Upper lobe of left lung (tissue), 6 donors: ENCODE measurements at regions not wholly inside any gene's neighbourhood (a gene's known extent, or its start where the extent isn't known, plus 50 kb on each side); places are given as distances from the start of the nearest gene placed in this dataset.

Experiments used
- ATAC-seq, 2 donors: fragments of 200-7000 bp; cut with Tn5 transposase; one replicate each; pipeline ENCODE4 v1.9.1; 2022; ENCODE audit warnings: mild to moderate bottlenecking in 2 of 2, moderate library complexity in 2 of 2; ENCODE audit not compliant: low FRiP score in 2 of 2
- DNase-seq, 2 donors: peaks; one replicate each; pipeline ENCODE4 v3.0.0-alpha.2; 2019 to 2020
- H3K27ac ChIP-seq, 4 donors: fragments of 200-600 bp; sonication (generic); one replicate each; pipeline ENCODE4 v1.5.1; 2016 to 2019
- H3K27me3 ChIP-seq, 4 donors: fragments of 200-600 bp; sonication (generic); one replicate each; pipeline ENCODE4 v1.5.1; 2017 to 2019
- H3K36me3 ChIP-seq, 4 donors: fragments of 200-600 bp; sonication (generic); one replicate each; pipeline ENCODE4 v1.5.1; 2016 to 2019
- H3K4me1 ChIP-seq, 4 donors: fragments of 200-600 bp; sonication (generic); one replicate each; pipeline ENCODE4 v1.5.1; 2018 to 2019
- H3K4me3 ChIP-seq, 4 donors: fragments of 200-600 bp; sonication (generic); one replicate each; pipeline ENCODE4 v1.5.1; 2017 to 2019; ENCODE audit warnings: mild to moderate bottlenecking in 2 of 4, moderate library complexity in 1 of 4
- H3K9me3 ChIP-seq, 4 donors: fragments of 200-600 bp; sonication (generic); one replicate each; pipeline ENCODE4 v1.5.1; 2018 to 2019
- CTCF ChIP-seq, 6 experiments: fragments of 450-650 bp in 4 of 6; fragments of 200-600 bp in 2 of 6; sonication (generic) in 2 of 6; IDR thresholded peaks; one replicate each; pipeline ENCODE4 v1.5.1; 2016 to 2019; ENCODE audit warnings: antibody characterized with exemption in 6 of 6
- EP300 ChIP-seq, 4 donors: sonication (generic); formaldehyde crosslinking; IDR thresholded peaks; one replicate each; pipeline ENCODE4 v1.5.1; 2017; ENCODE audit warnings: antibody characterized with exemption in 4 of 4, control low read depth in 2 of 4
- POLR2A ChIP-seq, 4 donors: fragments of 450-650 bp; IDR thresholded peaks; one replicate each; pipeline ENCODE4 v1.5.1; 2016 to 2017; ENCODE audit warnings: antibody characterized with exemption in 4 of 4, mild to moderate bottlenecking in 2 of 4
- POLR2AphosphoS5 ChIP-seq, 2 donors: sonication (generic); formaldehyde crosslinking; IDR thresholded peaks; one replicate each; pipeline ENCODE4 v1.5.1; 2017; ENCODE audit warnings: antibody characterized with exemption in 2 of 2
- WGBS, 2 donors: methylation state at CpG; one replicate each; pipeline ENCODE4 v1.1.5; 2017 to 2018; 5-methylcytosine and 5-hydroxymethylcytosine counted together
- donor health status: DM: no; HTN: no; CAD: no; lungs with moderate emphysema.
- donor health status: DM: no; HTN: yes; CAD: no; lungs with severe emphysema.

DNA sequence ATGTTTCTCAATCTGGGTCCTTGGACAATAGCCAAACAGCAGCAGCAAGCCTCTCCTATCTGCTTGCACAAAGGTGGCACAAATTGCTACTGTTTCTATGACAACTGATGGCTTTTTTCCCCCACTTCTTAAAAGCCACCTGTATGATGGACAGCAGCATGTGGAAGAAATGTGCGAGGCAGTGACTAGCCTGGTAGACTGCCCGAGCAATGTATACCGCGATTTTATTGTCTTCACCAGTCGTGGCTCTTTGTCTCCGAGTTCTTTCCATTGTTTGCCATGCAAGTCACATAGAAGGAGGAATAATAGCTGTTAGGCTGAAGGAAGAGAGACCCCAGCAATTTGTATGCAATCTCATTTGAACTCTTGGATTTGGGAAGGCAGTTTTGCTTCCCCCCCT lies 79.4 kb downstream of the S1PR1 start:
- H3K36me3 ChIP-seq: no peaks in the 10 kb centered on the region
- ATAC-seq (no peak), DNase-seq (no peak)
- H3K9me3 ChIP-seq: no peaks in the 10 kb centered on the region
- no peaks in the 10 kb centered on the region for H3K27me3 ChIP-seq
- no peak overlapping the region for H3K27ac ChIP-seq
- WGBS, 2 donors: 62 to 81% methylated on average over 6 of the region's 6 CpGs
- H3K4me3 ChIP-seq: no peak overlapping the region
- H3K4me1 ChIP-seq: no peaks in the 10 kb centered on the region
- TF ChIP-seq EP300 (IDR thresholded peaks at IDR 0.05): no peak
- TF ChIP-seq CTCF (IDR thresholded peaks at IDR 0.05): no peak
- TF ChIP-seq POLR2AphosphoS5 (IDR thresholded peaks at IDR 0.05): no peak
- no peak for TF ChIP-seq POLR2A (IDR thresholded peaks at IDR 0.05)

- H3K4me3 ChIP-seq: no peak overlapping the region
- DNase-seq (no peak), ATAC-seq (no peak)
- WGBS, 2 donors: 69 to 88% methylated on average over 4 of the region's 4 CpGs
- H3K27ac ChIP-seq: no peak overlapping the region
- no peaks in the 10 kb centered on the region for H3K27me3 ChIP-seq
- no peaks in the 10 kb centered on the region for H3K36me3 ChIP-seq
- no peaks in the 10 kb centered on the region for H3K4me1 ChIP-seq
- TF ChIP-seq POLR2AphosphoS5 (IDR thresholded peaks at IDR 0.05) (no peak), POLR2A (IDR thresholded peaks at IDR 0.05) (no peak), EP300 (IDR thresholded peaks at IDR 0.05) (no peak), CTCF (IDR thresholded peaks at IDR 0.05) (no peak)
- H3K9me3 ChIP-seq: no peaks in the 10 kb centered on the region
Observed at GRCh38 chr1:101316799-101317198, 80.0 kb downstream of the S1PR1 start.

GRCh38 chr1:101317590-101317989 lies 80.8 kb downstream of the S1PR1 start:
- H3K27ac ChIP-seq: no peak overlapping the region
- no peaks in the 10 kb centered on the region for H3K27me3 ChIP-seq
- no peaks in the 10 kb centered on the region for H3K4me1 ChIP-seq
- 96 to 98% methylated on average over 3 of the region's 3 CpGs for WGBS, 2 donors
- H3K36me3 ChIP-seq: no peaks in the 10 kb centered on the region
- H3K9me3 ChIP-seq: no peaks in the 10 kb centered on the region
- DNase-seq: no peak
- no peak for ATAC-seq
- no peak overlapping the region for H3K4me3 ChIP-seq
- TF ChIP-seq POLR2AphosphoS5 (IDR thresholded peaks at IDR 0.05): no peak
- no peak for TF ChIP-seq POLR2A (IDR thresholded peaks at IDR 0.05)
- TF ChIP-seq EP300 (IDR thresholded peaks at IDR 0.05): no peak
- no peak for TF ChIP-seq CTCF (IDR thresholded peaks at IDR 0.05)

DNA sequence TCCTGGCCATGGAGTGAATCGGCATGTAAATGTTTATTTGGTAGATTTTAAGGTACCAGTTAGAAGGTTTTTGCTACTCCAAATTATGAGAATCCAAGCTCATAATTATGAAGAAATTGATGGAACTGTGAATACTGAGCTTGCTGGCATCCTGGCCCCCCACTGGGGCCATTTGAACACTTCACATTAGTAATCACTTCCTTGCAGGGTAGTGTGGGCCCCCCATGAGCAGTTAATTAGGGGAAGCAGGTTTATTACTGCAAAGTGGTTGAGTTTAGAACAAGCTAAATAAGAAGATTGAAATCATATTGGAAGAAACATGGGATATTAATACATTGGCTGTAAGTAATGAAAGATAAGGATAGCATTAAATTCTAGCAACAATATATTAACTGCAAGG lies 86.7 kb downstream of the S1PR1 start:
- TF ChIP-seq CTCF (IDR thresholded peaks at IDR 0.05) (no peak), POLR2AphosphoS5 (IDR thresholded peaks at IDR 0.05) (no peak), EP300 (IDR thresholded peaks at IDR 0.05) (no peak), POLR2A (IDR thresholded peaks at IDR 0.05) (no peak)
- no peaks in the 10 kb centered on the region for H3K27me3 ChIP-seq
- WGBS, 2 donors: 93 to 96% methylated on average over 1 of the region's 1 CpG
- no peaks in the 10 kb centered on the region for H3K36me3 ChIP-seq
- H3K4me1 ChIP-seq: no peaks in the 10 kb centered on the region
- H3K9me3 ChIP-seq: no peaks in the 10 kb centered on the region
- ATAC-seq: no peak
- H3K27ac ChIP-seq: no peak overlapping the region
- DNase-seq: no peak
- no peak overlapping the region for H3K4me3 ChIP-seq

DNA sequence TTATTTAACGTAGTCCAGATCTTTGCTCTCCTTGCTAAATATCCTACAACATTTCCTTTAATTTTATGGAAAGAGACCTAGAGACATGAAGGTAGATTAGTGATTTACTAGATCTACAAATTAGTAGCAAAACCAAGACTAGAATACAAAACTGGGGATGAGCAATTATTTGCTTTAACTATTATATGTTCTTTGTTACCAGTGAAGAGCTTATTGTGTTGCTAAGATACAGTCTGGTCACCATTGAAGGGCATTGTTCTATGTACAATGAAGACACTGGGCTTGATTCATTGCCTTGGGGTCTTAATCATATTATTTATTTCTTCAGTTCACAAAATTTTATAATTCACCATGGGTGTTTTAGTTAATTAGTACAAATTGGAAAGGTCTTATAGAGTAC lies 88.3 kb downstream of the S1PR1 start:
- DNase-seq (no peak), ATAC-seq (no peak)
- no peak for TF ChIP-seq POLR2AphosphoS5 (IDR thresholded peaks at IDR 0.05)
- TF ChIP-seq EP300 (IDR thresholded peaks at IDR 0.05): no peak
- no peak for TF ChIP-seq CTCF (IDR thresholded peaks at IDR 0.05)
- TF ChIP-seq POLR2A (IDR thresholded peaks at IDR 0.05): no peak
- WGBS, 2 donors: 84 to 96% methylated on average over 1 of the region's 1 CpG
- H3K9me3 ChIP-seq: no peaks in the 10 kb centered on the region
- H3K27me3 ChIP-seq: no peaks in the 10 kb centered on the region
- no peaks in the 10 kb centered on the region for H3K36me3 ChIP-seq
- H3K4me3 ChIP-seq: no peak overlapping the region
- no peak overlapping the region for H3K27ac ChIP-seq
- H3K4me1 ChIP-seq: no peaks in the 10 kb centered on the region
